Muscle of leg (tissue), 3 donors: ENCODE measurements at regions not wholly inside any gene's neighbourhood (a gene's known extent, or its start where the extent isn't known, plus 50 kb on each side); places are given as distances from the start of the nearest gene placed in this dataset.
A peak's percentile ranks its signal among the peaks of the same experiment; 100 is the strongest.
"Not testable (repeated sequence)": the region's sequence is repeated elsewhere in the genome, so short reads cannot be mapped to it uniquely, and the experiment has no call there.

Experiments
- DNase-seq: peaks from one replicate; pipeline ENCODE4 v3.0.0; 2013
- H3K27ac ChIP-seq: one replicate; pipeline ENCODE4 v1.5.1; 2013; ENCODE audit warnings: mild to moderate bottlenecking, low read length, control low read depth
- H3K27me3 ChIP-seq: one replicate; pipeline ENCODE4 v1.6.1; 2013; ENCODE audit warnings: low read length; ENCODE audit not compliant: control insufficient read depth, insufficient read depth
- H3K36me3 ChIP-seq: one replicate; pipeline ENCODE4 v1.6.1; 2013; ENCODE audit warnings: low read length; ENCODE audit not compliant: control insufficient read depth, insufficient read depth
- H3K4me1 ChIP-seq: one replicate; pipeline ENCODE4 v1.6.1; 2013; ENCODE audit warnings: low read length; ENCODE audit not compliant: control insufficient read depth, insufficient read depth
- H3K4me3 ChIP-seq: one replicate; pipeline ENCODE4 v1.5.1; 2013; ENCODE audit warnings: low read length, control low read depth
- H3K9me3 ChIP-seq: replicated peaks from 2 replicates; pipeline ENCODE4 v1.6.1; 2013; ENCODE audit warnings: low read depth, low read length; ENCODE audit not compliant: control insufficient read depth
- WGBS: methylation state at CpG from one replicate; pipeline ENCODE4 v1.1.5; 2013; ENCODE audit warnings: missing lambda C conversion rate; ENCODE audit not compliant: insufficient coverage; 5-methylcytosine and 5-hydroxymethylcytosine counted together

DNA sequence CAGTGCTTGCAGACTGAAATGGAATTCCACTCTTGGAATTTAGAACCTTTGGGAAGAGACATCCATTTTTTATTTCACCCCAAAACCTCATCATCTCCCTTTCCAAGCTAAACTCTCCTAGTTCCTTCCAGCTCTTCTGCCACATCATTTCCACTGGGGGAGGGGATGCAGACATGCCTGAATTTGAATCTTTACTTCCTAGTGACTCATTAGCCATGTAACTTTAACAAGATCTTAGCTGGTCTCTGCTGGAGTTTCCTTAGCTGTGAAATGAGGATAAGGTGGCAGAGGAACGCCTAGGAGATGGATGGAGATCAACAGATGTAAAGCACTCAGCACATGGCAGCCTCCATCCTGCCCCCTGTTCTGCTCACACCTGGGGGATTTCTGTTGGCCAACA, 266.8 kb downstream of the EN1 start:
- H3K27ac ChIP-seq: no peak overlapping the region
- H3K27me3 ChIP-seq: no peaks in the 10 kb centered on the region
- no peak for DNase-seq
- no peaks in the 10 kb centered on the region for H3K9me3 ChIP-seq
- peaks cover 16% of the 10 kb centered on the region for H3K4me1 ChIP-seq
- no CpG with 5 or more reads among the region's 1 CpG for WGBS
- no peaks in the 10 kb centered on the region for H3K36me3 ChIP-seq
- H3K4me3 ChIP-seq: no peak overlapping the region

DNA sequence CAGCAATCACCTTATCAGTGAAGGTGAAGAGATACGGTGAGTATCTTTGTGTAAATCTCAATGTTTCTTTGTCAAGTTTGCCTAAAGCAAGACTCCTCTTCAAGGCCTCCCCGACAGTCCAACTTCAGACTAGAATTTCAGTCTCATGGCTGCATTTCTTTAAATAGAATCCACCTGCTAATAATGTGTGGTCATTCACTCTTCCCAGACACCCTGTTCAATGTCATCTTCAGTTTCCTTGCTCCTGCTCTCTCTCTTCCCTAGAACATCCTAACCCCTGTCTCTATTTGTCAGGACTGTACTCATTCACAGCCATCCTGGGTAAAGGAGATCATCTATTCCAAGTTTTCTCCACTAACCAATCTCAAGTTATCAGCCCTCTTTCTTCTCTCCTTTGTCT, 267.3 kb downstream of the EN1 start:
- Histone ChIP-seq H3K27me3 (no peaks in the 10 kb centered on the region), H3K4me1 (peaks cover 16% of the 10 kb centered on the region), H3K4me3 (no peak overlapping the region), H3K9me3 (no peaks in the 10 kb centered on the region), H3K27ac (peak overlapping the region; percentile 23), H3K36me3 (no peaks in the 10 kb centered on the region)
- WGBS: 89% methylated on average over 1 of the region's 2 CpGs
- DNase-seq: no peak

- Histone ChIP-seq H3K27ac (no peak overlapping the region), H3K9me3 (no peaks in the 10 kb centered on the region), H3K4me1 (peaks cover 11% of the 10 kb centered on the region), H3K4me3 (no peak overlapping the region), H3K36me3 (no peaks in the 10 kb centered on the region), H3K27me3 (no peaks in the 10 kb centered on the region)
- WGBS: 40% methylated on average over 1 of the region's 2 CpGs
- no peak for DNase-seq
Observed at GRCh38 chr2:118577202-118577601, 270.2 kb downstream of the EN1 start.

GRCh38 chr2:118576109-118576855, 271.2 kb downstream of the EN1 start:
- Histone ChIP-seq H3K4me3 (no peak overlapping the region), H3K4me1 (peaks cover 19% of the 10 kb centered on the region), H3K9me3 (no peaks in the 10 kb centered on the region), H3K27ac (no peak overlapping the region), H3K27me3 (no peaks in the 10 kb centered on the region), H3K36me3 (no peaks in the 10 kb centered on the region)
- WGBS: 40% methylated on average over 2 of the region's 3 CpGs
- DNase-seq: no peak

DNA sequence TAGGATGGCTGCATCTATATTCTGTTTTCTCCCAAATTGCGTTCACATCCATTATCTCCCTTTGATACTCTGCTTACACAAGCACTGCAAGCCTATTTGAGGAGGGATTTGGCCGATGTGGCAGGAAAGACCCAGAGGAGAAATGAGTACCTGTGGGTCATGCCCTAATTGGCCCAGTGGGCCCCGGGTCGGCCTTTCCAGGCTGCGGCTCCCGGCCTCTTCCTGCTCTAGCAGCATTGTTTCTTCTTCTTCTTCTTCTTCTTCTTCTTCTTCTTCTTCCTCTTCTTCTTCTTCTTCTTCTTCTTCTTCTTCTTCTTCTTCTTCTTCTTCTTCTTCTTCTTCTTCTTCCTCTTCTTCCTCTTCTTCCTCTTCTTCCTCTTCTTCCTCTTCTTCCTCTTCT, 275.1 kb downstream of the EN1 start:
- not testable (repeated sequence) for H3K27ac ChIP-seq, H3K36me3 ChIP-seq, H3K4me3 ChIP-seq, DNase-seq, H3K9me3 ChIP-seq, H3K27me3 ChIP-seq
- WGBS: 96% methylated on average over 4 of the region's 6 CpGs
- H3K4me1 ChIP-seq: peaks cover 28% of the 10 kb centered on the region

GRCh38 chr2:118569876-118570535, 277.4 kb downstream of the EN1 start:
- Histone ChIP-seq H3K9me3 (no peaks in the 10 kb centered on the region), H3K36me3 (no peaks in the 10 kb centered on the region), H3K4me1 (peaks cover 37% of the 10 kb centered on the region), H3K27me3 (no peaks in the 10 kb centered on the region), H3K27ac (no peak overlapping the region), H3K4me3 (no peak overlapping the region)
- peak; percentile 77 for DNase-seq
- 50% methylated on average over 1 of the region's 2 CpGs for WGBS

DNA sequence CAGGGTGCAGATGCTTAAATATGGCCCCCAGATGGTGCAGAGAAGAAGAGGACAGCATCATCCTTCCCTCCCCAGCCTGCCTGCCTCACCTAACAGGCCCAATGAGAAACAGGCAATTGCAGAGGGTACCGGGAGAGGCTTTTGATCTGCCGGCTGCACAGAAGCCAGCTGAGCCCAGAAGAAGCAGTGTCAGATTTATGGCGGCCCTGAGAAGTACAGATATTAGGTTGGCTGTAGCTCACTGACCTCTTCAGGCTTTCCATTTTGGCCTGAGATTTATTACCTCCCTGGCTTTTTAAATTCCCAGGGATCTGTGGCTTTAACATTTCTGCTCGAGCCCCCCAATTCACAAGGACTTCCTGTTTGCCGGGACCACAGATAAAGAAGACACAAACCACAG, 278.7 kb downstream of the EN1 start:
- no peak overlapping the region for H3K27ac ChIP-seq
- DNase-seq: no peak
- 29% methylated on average over 3 of the region's 5 CpGs for WGBS
- peaks cover 34% of the 10 kb centered on the region for H3K4me1 ChIP-seq
- H3K9me3 ChIP-seq: no peaks in the 10 kb centered on the region
- no peaks in the 10 kb centered on the region for H3K27me3 ChIP-seq
- no peaks in the 10 kb centered on the region for H3K36me3 ChIP-seq
- no peak overlapping the region for H3K4me3 ChIP-seq

- DNase-seq: peak; percentile 89
- Histone ChIP-seq H3K4me1 (peaks cover 19% of the 10 kb centered on the region), H3K4me3 (no peak overlapping the region), H3K27me3 (no peaks in the 10 kb centered on the region), H3K9me3 (no peaks in the 10 kb centered on the region), H3K27ac (no peak overlapping the region), H3K36me3 (no peaks in the 10 kb centered on the region)
- no CpG with 5 or more reads among the region's 5 CpGs for WGBS
Observed at GRCh38 chr2:118565786-118566540, 281.5 kb downstream of the EN1 start.

DNA sequence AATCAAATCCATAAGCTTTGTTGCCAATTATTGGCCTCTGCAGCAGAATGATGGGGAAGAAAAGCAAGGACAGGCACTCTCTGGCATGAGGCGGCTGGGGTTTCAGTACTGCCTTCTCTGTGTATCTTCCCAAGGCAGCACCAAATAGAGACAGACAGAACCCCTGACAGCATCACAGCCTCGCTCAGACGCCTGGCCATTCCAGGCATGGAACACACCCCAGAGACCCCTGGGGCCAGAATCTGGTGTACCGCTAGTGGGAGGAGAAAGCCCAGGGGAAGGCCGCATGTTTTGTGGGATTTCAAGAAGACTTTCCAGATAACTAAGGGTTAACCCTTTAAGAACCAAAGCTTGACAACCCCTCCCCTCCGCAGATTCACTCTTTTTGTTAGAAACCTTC, 282.1 kb downstream of the EN1 start:
- no peaks in the 10 kb centered on the region for H3K9me3 ChIP-seq
- no peaks in the 10 kb centered on the region for H3K36me3 ChIP-seq
- DNase-seq: no peak
- 57% methylated on average over 1 of the region's 6 CpGs for WGBS
- peaks cover 14% of the 10 kb centered on the region for H3K4me1 ChIP-seq
- no peak overlapping the region for H3K4me3 ChIP-seq
- no peaks in the 10 kb centered on the region for H3K27me3 ChIP-seq
- no peak overlapping the region for H3K27ac ChIP-seq

DNA sequence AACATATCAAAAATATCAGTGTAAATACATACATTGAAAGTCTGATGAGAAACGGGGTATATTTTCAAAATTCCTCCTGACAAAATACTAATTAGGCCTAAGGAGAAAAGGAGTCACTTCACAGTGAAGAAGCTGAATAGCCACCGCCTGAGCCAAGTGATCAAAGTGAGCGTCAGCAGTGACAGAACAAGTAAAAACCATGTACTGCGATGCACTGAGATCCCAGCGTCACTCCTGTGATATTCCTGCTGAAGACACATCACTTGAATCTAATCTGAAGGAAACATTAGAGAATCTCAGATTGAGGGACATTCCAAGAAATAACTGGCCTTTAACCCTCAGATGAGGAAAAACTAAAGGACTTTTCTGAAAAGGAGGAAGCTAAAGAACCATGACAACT, 285.3 kb downstream of the EN1 start:
- Histone ChIP-seq H3K27ac (no peak overlapping the region), H3K4me3 (no peak overlapping the region), H3K36me3 (no peaks in the 10 kb centered on the region), H3K27me3 (no peaks in the 10 kb centered on the region), H3K4me1 (peaks cover 9% of the 10 kb centered on the region), H3K9me3 (no peaks in the 10 kb centered on the region)
- DNase-seq: no peak
- WGBS: 100% methylated on average over 2 of the region's 5 CpGs
